ENCODE measurements at regions not wholly inside any gene's neighbourhood (a gene's known extent, or its start where the extent isn't known, plus 50 kb on each side); places are given as distances from the start of the nearest gene placed in this dataset.
A peak's percentile ranks its signal among the peaks of the same experiment; 100 is the strongest.

GRCh38 chr2:199627417-199627816, 169.7 kb upstream of the SATB2 start:
- DNase-seq (ENCODE audit: low spot score), result no peak

- no peak for DNase-seq (ENCODE audit: low spot score)
These were observed 167.2 kb upstream of the SATB2 start for GRCh38 chr2:199624958-199625357.

- DNase-seq (ENCODE audit: low spot score), result no peak
These were observed 154.9 kb upstream of the SATB2 start for GRCh38 chr2:199612509-199613130.

- no peak for DNase-seq (ENCODE audit: low spot score)
These were observed 150.2 kb upstream of the SATB2 start for GRCh38 chr2:199607914-199608313.

GRCh38 chr2:199606193-199606780, 148.5 kb upstream of the SATB2 start:
- no peak for DNase-seq (ENCODE audit: low spot score)

- no peak for DNase-seq (ENCODE audit: low spot score)
These were observed 146.1 kb upstream of the SATB2 start for GRCh38 chr2:199603721-199604291.

GRCh38 chr2:199602896-199603717, 145.4 kb upstream of the SATB2 start:
- no peak for DNase-seq (ENCODE audit: low spot score)

- DNase-seq (ENCODE audit: low spot score), result peak; percentile 13
These were observed 144.6 kb upstream of the SATB2 start for GRCh38 chr2:199602271-199602895.

- DNase-seq (ENCODE audit: low spot score), result peak; percentile 6
These were observed 138.8 kb upstream of the SATB2 start for GRCh38 chr2:199596549-199596948.

GRCh38 chr2:199594443-199594842, 136.7 kb upstream of the SATB2 start:
- no peak for DNase-seq (ENCODE audit: low spot score)

GRCh38 chr2:199591826-199592225, 134.1 kb upstream of the SATB2 start:
- no peak for DNase-seq (ENCODE audit: low spot score)

- no peak for DNase-seq (ENCODE audit: low spot score)
These were observed 132.8 kb upstream of the SATB2 start for GRCh38 chr2:199590321-199591203.

- no peak for DNase-seq (ENCODE audit: low spot score)
These were observed 131.6 kb upstream of the SATB2 start for GRCh38 chr2:199589306-199589705.

- no peak for DNase-seq (ENCODE audit: low spot score)
These were observed 130.3 kb upstream of the SATB2 start for GRCh38 chr2:199588054-199588453.

- no peak for DNase-seq (ENCODE audit: low spot score)
These were observed 128.9 kb upstream of the SATB2 start for GRCh38 chr2:199586646-199587045.

GRCh38 chr2:199583676-199584075, 125.9 kb upstream of the SATB2 start:
- DNase-seq (ENCODE audit: low spot score), result no peak

GRCh38 chr2:199581935-199582360, 124.2 kb upstream of the SATB2 start:
- DNase-seq (ENCODE audit: low spot score), result no peak

GRCh38 chr2:199581408-199581807, 123.7 kb upstream of the SATB2 start:
- DNase-seq (ENCODE audit: low spot score), result no peak

GRCh38 chr2:199575416-199575815, 117.7 kb upstream of the SATB2 start:
- no peak for DNase-seq (ENCODE audit: low spot score)

GRCh38 chr2:199572571-199572970, 114.8 kb upstream of the SATB2 start:
- DNase-seq (ENCODE audit: low spot score), result no peak

- no peak for DNase-seq (ENCODE audit: low spot score)
These were observed 113.2 kb upstream of the SATB2 start for GRCh38 chr2:199570934-199571333.

Data from LoVo (cell line).